Pancreas (tissue), 10 donors: ENCODE measurements at regions not wholly inside any gene's neighbourhood (a gene's known extent, or its start where the extent isn't known, plus 50 kb on each side); places are given as distances from the start of the nearest gene placed in this dataset.

ENCODE experiments used
- ATAC-seq, 4 donors: fragments of 200-7000 bp; cut with Tn5 transposase; one replicate each; pipeline versions ENCODE4 v1.8.0 to v1.9.1; 2020; ENCODE audit warnings: mild to moderate bottlenecking in 4 of 4, moderate library complexity in 4 of 4
- DNase-seq, 6 donors: peaks; one replicate each; pipeline ENCODE4 v3.0.0-alpha.2; 2020
- FAIRE-seq: peaks from 2 replicates; lab custom pipeline; 2012; peaks lifted over from hg19 to GRCh38; lab: Jason Lieb, UNC
- H3K27ac ChIP-seq, 4 donors: fragments of 200-600 bp; sonication (generic); 1 replicate in 3 of 4; 2 replicates in 1 of 4; pipeline versions ENCODE4 v1.5.0 to v1.8.0; 2020
- H3K27me3 ChIP-seq, 4 donors: fragments of 200-600 bp; one replicate each; pipeline ENCODE4 v1.8.0; 2021
- H3K36me3 ChIP-seq, 3 donors: fragments of 200-600 bp; sonication (generic) in 1 of 3; one replicate each; pipeline versions ENCODE4 v1.5.0 to v1.8.0; 2020 to 2021
- H3K4me1 ChIP-seq, 3 donors: fragments of 200-600 bp; one replicate each; pipeline ENCODE4 v1.8.0; 2021
- H3K4me3 ChIP-seq, 4 donors: fragments of 200-600 bp; sonication (generic) in 2 of 4; one replicate each; pipeline versions ENCODE4 v1.5.0 to v1.8.0; 2020 to 2021
- H3K9me3 ChIP-seq, 4 donors: fragments of 200-600 bp; one replicate each; pipeline ENCODE4 v1.8.0; 2021
- WGBS, 2 donors: extraction: QIAGEN DNeasy Blood & Tissue Kit; methylation state at CpG; one replicate each; pipeline ENCODE4 v1.1.7; 2013; 5-methylcytosine and 5-hydroxymethylcytosine counted together
- intact Hi-C, 3 donors: fragments of 100-400 bp; cut with DNase I; formaldehyde crosslinking; loops; one replicate each; pipeline versions ENCODE4 v1.11.1 to v1.14.2; 2022
- TF ChIP-seq, protein P1 (sequence below), 4 donors: fragments of 200-600 bp; sonication (generic) in 3 of 4; IDR thresholded peaks; one replicate each; pipeline versions ENCODE4 v1.5.0 to v1.8.0; 2021; ENCODE audit warnings: antibody characterized with exemption in 4 of 4
- donor health status: healthy with polysubstance abuse.
- donor health status: DM: no; HTN: no; CAD: no; lungs with moderate emphysema.
- donor health status: DM: no; HTN: no; CAD: no.
- donor health status: control.
- donor health status: control.
- donor health status: Bipolar disorder and iron deficiency.
- donor health status: DM: yes; HTN: yes; CAD: no.
- donor health status: DM: no; HTN: no; CAD: no.
- donor health status: DM: no; HTN: no; CAD: no.
- donor health status: DM: yes; HTN: yes; CAD: no.

DNA sequence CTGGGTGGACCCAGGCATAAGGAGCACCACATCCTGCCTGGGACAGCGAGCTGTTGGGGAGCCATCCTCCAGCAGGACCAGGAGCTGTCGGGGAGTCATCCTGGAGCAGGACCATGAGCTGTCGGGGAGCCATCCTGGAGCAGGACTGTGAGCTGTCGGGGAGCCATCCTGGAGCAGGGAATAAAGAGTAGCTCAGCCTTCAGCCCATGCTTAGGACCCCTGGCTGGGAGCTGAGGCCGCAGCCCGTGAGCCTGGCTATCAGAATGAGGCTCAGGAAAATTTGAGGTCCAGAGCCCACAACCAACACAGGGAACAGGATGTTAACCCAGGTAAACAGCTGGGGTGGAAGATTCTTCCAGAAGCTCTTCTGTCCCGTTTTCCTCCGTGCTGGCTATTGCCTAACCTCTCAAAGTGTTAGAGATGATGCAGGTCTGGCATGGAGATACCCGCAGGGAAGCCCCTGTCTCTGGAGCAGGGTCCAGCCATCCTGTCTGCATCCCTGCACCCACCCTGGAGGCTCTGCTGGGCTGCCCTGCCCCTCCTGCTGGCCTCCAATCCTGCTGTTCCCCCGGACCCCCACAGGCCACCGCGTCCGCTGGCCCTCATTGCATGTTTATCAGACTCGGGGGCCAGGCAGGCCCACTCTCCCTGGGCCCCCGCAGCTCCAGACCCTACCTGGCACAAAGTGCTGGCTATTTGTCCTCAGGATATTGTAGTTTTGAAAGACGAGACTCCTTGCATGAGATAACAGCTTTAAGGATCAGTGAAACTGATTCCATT is 243.5 kb upstream of the MYT1L start:
- Histone ChIP-seq H3K27me3 (no peaks in the 10 kb centered on the region), H3K4me3 (no peak overlapping the region), H3K4me1 (no peaks in the 10 kb centered on the region), H3K36me3 (no peaks in the 10 kb centered on the region), H3K9me3 (no peaks in the 10 kb centered on the region), H3K27ac (no peak overlapping the region)
- 73 to 86% methylated on average over 15 of the region's 16 CpGs for WGBS, 2 donors
- TF ChIP-seq, protein P1, sequence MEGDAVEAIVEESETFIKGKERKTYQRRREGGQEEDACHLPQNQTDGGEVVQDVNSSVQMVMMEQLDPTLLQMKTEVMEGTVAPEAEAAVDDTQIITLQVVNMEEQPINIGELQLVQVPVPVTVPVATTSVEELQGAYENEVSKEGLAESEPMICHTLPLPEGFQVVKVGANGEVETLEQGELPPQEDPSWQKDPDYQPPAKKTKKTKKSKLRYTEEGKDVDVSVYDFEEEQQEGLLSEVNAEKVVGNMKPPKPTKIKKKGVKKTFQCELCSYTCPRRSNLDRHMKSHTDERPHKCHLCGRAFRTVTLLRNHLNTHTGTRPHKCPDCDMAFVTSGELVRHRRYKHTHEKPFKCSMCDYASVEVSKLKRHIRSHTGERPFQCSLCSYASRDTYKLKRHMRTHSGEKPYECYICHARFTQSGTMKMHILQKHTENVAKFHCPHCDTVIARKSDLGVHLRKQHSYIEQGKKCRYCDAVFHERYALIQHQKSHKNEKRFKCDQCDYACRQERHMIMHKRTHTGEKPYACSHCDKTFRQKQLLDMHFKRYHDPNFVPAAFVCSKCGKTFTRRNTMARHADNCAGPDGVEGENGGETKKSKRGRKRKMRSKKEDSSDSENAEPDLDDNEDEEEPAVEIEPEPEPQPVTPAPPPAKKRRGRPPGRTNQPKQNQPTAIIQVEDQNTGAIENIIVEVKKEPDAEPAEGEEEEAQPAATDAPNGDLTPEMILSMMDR (IDR thresholded peaks at IDR 0.05), result no peak
- no peak for ATAC-seq
- no peak for FAIRE-seq
- intact Hi-C loops, result no loop called here
- DNase-seq, result no peak

DNA sequence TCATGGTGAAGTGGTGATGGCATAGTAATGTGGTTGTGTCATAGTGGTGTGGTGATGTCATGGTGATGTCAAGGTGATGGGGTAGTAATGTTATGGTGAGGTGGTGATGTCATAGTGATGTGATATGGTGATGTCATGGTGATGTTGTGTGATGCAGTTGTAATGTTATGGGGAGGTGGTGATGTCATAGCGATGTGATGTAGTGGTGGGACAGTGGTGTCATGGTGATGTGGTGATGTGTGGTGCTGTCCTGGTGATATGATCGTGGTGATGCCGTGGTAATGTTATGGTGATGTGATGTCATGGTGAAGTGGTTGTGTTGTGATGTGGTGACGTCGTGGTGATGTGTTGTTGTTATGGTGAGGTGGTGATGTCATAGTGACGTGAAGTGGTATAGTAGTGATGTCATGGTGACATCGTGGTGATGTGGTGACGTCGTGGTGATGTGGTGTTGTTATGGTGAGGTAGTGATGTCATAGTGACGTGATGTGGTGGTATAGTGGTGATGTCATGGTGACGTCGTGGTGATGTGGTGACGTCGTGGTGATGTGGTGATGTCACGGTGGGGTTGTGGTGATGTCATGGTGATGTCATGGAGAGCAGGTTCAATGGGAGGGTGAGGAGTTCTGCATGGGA is 242.7 kb upstream of the MYT1L start:
- Histone ChIP-seq H3K27me3 (no peaks in the 10 kb centered on the region), H3K4me1 (no peaks in the 10 kb centered on the region), H3K4me3 (no peak overlapping the region), H3K36me3 (no peaks in the 10 kb centered on the region), H3K9me3 (no peaks in the 10 kb centered on the region), H3K27ac (no peak overlapping the region)
- intact Hi-C loops, result no loop called here
- ATAC-seq, result no peak
- WGBS, 2 donors, result 83 to 93% methylated on average over 15 of the region's 15 CpGs
- no peak for DNase-seq
- no peak for FAIRE-seq
- TF ChIP-seq, protein P1 (IDR thresholded peaks at IDR 0.05), result no peak

DNA sequence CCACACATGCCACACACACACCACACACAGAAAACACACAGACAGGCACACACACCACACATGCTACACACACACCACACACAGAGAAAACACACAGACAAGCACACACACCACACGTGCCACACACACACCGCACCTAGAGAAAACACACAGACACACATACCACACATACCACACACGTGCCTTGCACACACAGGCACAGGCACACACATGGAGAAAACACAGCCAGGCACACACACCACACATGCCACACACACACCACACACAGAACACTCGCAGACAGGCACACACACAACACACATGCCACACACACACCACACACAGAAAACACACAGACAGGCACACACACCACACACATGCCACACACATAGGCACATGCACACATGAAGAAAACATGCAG is 242.1 kb upstream of the MYT1L start:
- TF ChIP-seq, protein P1 (IDR thresholded peaks at IDR 0.05), result no peak
- 83 to 86% methylated on average over 4 of the region's 4 CpGs for WGBS, 2 donors
- ATAC-seq (no peak), DNase-seq (no peak), FAIRE-seq (no peak)
- no peaks in the 10 kb centered on the region for H3K4me1 ChIP-seq
- no peaks in the 10 kb centered on the region for H3K27me3 ChIP-seq
- H3K36me3 ChIP-seq, result no peaks in the 10 kb centered on the region
- no peak overlapping the region for H3K27ac ChIP-seq
- intact Hi-C loops, result no loop called here
- no peaks in the 10 kb centered on the region for H3K9me3 ChIP-seq
- H3K4me3 ChIP-seq, result no peak overlapping the region

DNA sequence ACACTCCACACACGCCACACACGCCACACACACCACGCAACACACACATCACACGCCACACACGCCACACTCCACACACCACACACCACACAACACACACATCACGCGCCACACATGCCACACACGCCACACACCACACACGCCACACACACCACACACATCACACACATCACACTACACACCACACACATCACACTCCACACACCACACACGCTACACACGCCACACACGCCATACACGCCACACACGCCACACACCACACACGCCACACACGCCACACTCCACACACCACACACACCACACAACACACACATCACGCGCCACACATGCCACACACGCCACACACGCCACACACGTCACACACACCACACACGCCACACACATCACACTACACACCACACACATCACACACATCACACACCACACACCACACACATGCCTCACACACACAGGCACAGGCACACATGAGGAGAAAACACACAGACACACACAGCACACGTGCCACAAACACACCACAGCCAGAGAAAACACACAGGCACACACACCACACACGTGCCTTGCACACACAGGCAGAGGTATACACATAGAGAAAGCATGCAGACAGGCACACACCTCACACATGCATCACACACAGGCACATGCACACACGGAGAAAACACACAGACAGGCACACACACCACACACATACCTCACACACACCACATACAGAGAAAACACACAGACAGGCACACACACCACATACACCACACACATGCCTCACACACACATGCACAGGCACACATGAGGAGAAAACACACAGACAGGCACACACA is 241.5 kb upstream of the MYT1L start:
- DNase-seq (no peak), FAIRE-seq (no peak), ATAC-seq (no peak)
- WGBS, 2 donors, result 83 to 86% methylated on average over 25 of the region's 25 CpGs
- H3K4me3 ChIP-seq, result no peak overlapping the region
- no peak overlapping the region for H3K27ac ChIP-seq
- H3K36me3 ChIP-seq, result no peaks in the 10 kb centered on the region
- intact Hi-C loops, result no loop called here
- TF ChIP-seq, protein P1 (IDR thresholded peaks at IDR 0.05), result no peak
- H3K4me1 ChIP-seq, result no peaks in the 10 kb centered on the region
- no peaks in the 10 kb centered on the region for H3K27me3 ChIP-seq
- no peaks in the 10 kb centered on the region for H3K9me3 ChIP-seq
